HL-60 (cell line): ENCODE measurements at regions not wholly inside any gene's neighbourhood (a gene's known extent, or its start where the extent isn't known, plus 50 kb on each side); places are given as distances from the start of the nearest gene placed in this dataset.

Experiments
- DNase-seq, 2 experiments: peaks; one replicate each; pipeline ENCODE4 v3.0.0-alpha.2; 2010 to 2020; ENCODE audit warnings: low read depth in 1 of 2, low spot score in 1 of 2
- H3K27ac ChIP-seq: fragments of 250-450 bp; sonication (Bioruptor Pico); replicated peaks from 2 replicates; pipeline ENCODE4 v1.5.1; 2020; ENCODE audit warnings: mild to moderate bottlenecking, moderate library complexity
- H3K27me3 ChIP-seq: fragments of 250-450 bp; sonication (Bioruptor Pico); 2 replicates; pipeline ENCODE4 v1.5.1; 2021; ENCODE audit warnings: mild to moderate bottlenecking, moderate library complexity; ENCODE audit not compliant: insufficient read depth, poor library complexity, severe bottlenecking
- H3K4me3 ChIP-seq: replicated peaks from 2 replicates; pipeline ENCODE4 v1.5.1; 2011; ENCODE audit warnings: mild to moderate bottlenecking, control low read depth, low read length; ENCODE audit not compliant: insufficient read depth
- GABPA ChIP-seq: IDR thresholded peaks from 2 replicates; pipeline ENCODE4 v1.6.1; 2012; ENCODE audit warnings: low read depth
- POLR2AphosphoS5 ChIP-seq: IDR thresholded peaks from 2 replicates; pipeline ENCODE4 v1.6.1; 2012; ENCODE audit warnings: low read depth
- SPI1 ChIP-seq: IDR thresholded peaks from 2 replicates; pipeline ENCODE4 v1.6.1; 2012; ENCODE audit warnings: low read depth, mild to moderate bottlenecking, borderline replicate concordance
- TF ChIP-seq, protein P1 (sequence below): IDR thresholded peaks from one replicate; pipeline ENCODE4 v1.5.1; 2011; ENCODE audit warnings: low read length, control low read depth, inconsistent platforms; ENCODE audit not compliant: insufficient read depth
- TF ChIP-seq, protein P2 (sequence below): IDR thresholded peaks from 2 replicates; pipeline ENCODE4 v1.6.1; 2012; ENCODE audit warnings: low read depth; ENCODE audit not compliant: insufficient replicate concordance

DNA sequence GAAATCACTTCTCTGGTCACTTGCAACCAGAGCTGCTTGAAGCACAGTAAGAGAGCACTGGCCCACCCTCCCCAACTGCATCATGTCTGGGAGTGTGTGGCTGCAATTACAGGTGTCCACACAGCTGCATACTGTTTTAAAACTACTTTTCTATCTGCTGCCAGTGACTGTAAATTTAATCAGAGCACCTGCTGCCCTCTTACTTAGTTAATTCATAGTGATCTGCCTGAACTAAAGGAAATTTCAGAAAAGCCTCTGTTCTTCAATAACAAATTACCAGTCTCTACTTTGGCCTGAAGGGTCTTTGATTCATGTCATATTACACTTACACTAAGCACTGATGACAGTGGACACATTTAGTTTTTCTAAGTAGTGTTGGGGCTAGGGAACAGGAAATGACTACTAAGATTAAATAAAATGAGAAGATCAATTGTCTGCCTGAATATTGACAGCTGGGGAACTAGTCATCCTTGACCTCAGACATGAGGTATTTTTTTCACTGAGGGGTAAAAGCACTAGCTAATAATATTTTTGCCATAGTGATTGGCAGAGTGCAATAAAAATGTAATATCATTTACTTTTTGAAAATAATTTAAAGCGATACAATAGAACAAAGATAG is 788.9 kb upstream of the GRAMD2B start:
- no peak overlapping the region for H3K4me3 ChIP-seq
- no peak for DNase-seq
- TF ChIP-seq GABPA (no peak), POLR2AphosphoS5 (no peak), SPI1 (no peak)
- TF ChIP-seq, protein P1, sequence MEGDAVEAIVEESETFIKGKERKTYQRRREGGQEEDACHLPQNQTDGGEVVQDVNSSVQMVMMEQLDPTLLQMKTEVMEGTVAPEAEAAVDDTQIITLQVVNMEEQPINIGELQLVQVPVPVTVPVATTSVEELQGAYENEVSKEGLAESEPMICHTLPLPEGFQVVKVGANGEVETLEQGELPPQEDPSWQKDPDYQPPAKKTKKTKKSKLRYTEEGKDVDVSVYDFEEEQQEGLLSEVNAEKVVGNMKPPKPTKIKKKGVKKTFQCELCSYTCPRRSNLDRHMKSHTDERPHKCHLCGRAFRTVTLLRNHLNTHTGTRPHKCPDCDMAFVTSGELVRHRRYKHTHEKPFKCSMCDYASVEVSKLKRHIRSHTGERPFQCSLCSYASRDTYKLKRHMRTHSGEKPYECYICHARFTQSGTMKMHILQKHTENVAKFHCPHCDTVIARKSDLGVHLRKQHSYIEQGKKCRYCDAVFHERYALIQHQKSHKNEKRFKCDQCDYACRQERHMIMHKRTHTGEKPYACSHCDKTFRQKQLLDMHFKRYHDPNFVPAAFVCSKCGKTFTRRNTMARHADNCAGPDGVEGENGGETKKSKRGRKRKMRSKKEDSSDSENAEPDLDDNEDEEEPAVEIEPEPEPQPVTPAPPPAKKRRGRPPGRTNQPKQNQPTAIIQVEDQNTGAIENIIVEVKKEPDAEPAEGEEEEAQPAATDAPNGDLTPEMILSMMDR = no peak
- TF ChIP-seq, protein P2, sequence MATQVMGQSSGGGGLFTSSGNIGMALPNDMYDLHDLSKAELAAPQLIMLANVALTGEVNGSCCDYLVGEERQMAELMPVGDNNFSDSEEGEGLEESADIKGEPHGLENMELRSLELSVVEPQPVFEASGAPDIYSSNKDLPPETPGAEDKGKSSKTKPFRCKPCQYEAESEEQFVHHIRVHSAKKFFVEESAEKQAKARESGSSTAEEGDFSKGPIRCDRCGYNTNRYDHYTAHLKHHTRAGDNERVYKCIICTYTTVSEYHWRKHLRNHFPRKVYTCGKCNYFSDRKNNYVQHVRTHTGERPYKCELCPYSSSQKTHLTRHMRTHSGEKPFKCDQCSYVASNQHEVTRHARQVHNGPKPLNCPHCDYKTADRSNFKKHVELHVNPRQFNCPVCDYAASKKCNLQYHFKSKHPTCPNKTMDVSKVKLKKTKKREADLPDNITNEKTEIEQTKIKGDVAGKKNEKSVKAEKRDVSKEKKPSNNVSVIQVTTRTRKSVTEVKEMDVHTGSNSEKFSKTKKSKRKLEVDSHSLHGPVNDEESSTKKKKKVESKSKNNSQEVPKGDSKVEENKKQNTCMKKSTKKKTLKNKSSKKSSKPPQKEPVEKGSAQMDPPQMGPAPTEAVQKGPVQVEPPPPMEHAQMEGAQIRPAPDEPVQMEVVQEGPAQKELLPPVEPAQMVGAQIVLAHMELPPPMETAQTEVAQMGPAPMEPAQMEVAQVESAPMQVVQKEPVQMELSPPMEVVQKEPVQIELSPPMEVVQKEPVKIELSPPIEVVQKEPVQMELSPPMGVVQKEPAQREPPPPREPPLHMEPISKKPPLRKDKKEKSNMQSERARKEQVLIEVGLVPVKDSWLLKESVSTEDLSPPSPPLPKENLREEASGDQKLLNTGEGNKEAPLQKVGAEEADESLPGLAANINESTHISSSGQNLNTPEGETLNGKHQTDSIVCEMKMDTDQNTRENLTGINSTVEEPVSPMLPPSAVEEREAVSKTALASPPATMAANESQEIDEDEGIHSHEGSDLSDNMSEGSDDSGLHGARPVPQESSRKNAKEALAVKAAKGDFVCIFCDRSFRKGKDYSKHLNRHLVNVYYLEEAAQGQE = no peak
- H3K27ac ChIP-seq = no peak overlapping the region
- H3K27me3 ChIP-seq = no peaks in the 10 kb centered on the region

DNA sequence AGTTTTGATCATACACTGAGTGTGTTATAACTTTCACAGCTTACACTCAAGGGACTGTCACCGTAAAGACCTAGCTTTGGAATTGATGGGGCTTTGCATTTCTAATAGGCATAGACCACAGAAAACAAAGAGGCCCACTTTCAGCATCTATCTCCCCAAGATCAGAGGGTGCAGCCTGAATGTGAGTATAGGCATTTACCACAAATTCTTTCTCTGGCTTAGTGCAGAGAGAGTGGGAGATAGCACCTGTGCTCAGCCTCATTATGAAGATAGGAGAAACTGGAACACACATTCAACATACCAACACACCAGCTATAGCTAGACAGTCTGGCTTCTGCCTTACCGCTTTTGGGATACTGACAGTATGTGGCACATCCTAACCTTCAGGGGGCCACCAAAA is 783.4 kb upstream of the GRAMD2B start:
- Histone ChIP-seq H3K27me3 (no peaks in the 10 kb centered on the region), H3K27ac (no peak overlapping the region), H3K4me3 (no peak overlapping the region)
- no peak for DNase-seq
- TF ChIP-seq, protein P2 = no peak
- TF ChIP-seq, protein P1 = no peak
- TF ChIP-seq POLR2AphosphoS5 (no peak), GABPA (no peak), SPI1 (no peak)

DNA sequence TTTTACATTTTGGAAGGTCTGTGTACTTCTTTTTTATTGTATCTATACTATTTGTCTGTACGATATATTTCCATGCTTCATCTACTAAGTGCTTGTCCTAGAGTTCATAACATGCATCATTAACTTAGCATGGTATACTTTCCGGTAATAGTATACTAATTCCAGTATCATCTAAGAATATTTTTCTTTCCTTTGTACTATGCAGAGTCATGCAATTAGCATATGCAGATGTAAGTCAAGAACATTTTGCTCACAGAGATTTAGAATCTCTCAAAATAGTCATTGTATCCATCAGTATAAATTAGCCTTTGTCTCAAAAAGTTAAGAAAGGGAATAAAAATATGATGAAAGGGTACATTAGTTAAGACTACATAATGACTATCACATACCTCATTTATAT is 770.4 kb upstream of the GRAMD2B start:
- DNase-seq = no peak
- no peaks in the 10 kb centered on the region for H3K27me3 ChIP-seq
- no peak overlapping the region for H3K4me3 ChIP-seq
- no peak for TF ChIP-seq POLR2AphosphoS5
- TF ChIP-seq, protein P2 = no peak
- TF ChIP-seq GABPA = no peak
- no peak for TF ChIP-seq SPI1
- TF ChIP-seq, protein P1 = no peak
- H3K27ac ChIP-seq = no peak overlapping the region
